ENCODE measurements at regions not wholly inside any gene's neighbourhood (a gene's known extent, or its start where the extent isn't known, plus 50 kb on each side); places are given as distances from the start of the nearest gene placed in this dataset.

DNA sequence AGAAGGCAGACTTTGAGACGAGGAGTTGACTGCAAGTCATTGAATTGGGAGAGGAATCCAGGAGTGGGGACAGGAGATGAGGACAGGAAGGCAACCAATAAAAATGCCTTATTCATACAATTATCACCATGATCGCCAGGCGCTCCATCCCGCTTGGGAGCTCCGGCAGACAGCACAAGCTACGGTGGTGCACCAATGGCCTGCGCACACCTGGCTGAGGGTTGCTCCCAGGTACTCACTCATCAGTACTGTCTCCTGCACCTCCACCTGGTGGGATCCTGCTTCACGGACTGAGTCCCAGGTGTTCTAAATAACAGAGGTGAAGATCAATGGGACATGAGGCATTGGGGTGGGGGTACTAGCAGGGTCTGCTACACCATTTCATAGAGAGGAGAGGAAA, 160.0 kb upstream of the TNRC6C start:
- no peak for TF ChIP-seq POLR2AphosphoS5 (IDR thresholded peaks at IDR 0.05; ENCODE audit: low read depth, low read length)

DNA sequence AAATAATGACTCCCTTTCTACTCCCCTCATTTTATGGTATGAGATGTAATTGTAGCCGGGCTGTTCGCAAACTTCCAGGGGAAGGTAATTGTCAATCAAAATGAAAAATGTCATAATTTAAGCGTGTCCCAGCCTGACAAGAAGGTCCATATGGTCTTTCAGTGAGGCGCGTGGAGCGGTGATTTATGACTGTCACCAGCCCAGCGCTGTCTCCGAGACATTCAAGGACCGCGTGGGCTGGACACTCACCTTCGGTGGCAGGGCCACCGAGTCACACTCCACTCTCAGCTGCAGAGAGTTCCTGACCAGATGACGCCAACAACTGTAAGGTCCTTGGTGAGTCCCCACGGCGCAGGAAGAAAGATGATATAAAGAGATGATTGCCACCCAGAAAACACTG, 157.7 kb upstream of the TNRC6C start:
- no peak for TF ChIP-seq SIN3A (IDR thresholded peaks at IDR 0.05; ENCODE audit: borderline replicate concordance, insufficient read depth, low read length)
- no peak for TF ChIP-seq FOXP2 (optimal IDR thresholded peaks at IDR 0.05; ENCODE audit: borderline replicate concordance, extremely low read depth, extremely low read length, insufficient read depth)
- TF ChIP-seq POLR2AphosphoS5 (IDR thresholded peaks at IDR 0.05; ENCODE audit: low read depth, low read length), result no peak
- TF ChIP-seq, protein P1, sequence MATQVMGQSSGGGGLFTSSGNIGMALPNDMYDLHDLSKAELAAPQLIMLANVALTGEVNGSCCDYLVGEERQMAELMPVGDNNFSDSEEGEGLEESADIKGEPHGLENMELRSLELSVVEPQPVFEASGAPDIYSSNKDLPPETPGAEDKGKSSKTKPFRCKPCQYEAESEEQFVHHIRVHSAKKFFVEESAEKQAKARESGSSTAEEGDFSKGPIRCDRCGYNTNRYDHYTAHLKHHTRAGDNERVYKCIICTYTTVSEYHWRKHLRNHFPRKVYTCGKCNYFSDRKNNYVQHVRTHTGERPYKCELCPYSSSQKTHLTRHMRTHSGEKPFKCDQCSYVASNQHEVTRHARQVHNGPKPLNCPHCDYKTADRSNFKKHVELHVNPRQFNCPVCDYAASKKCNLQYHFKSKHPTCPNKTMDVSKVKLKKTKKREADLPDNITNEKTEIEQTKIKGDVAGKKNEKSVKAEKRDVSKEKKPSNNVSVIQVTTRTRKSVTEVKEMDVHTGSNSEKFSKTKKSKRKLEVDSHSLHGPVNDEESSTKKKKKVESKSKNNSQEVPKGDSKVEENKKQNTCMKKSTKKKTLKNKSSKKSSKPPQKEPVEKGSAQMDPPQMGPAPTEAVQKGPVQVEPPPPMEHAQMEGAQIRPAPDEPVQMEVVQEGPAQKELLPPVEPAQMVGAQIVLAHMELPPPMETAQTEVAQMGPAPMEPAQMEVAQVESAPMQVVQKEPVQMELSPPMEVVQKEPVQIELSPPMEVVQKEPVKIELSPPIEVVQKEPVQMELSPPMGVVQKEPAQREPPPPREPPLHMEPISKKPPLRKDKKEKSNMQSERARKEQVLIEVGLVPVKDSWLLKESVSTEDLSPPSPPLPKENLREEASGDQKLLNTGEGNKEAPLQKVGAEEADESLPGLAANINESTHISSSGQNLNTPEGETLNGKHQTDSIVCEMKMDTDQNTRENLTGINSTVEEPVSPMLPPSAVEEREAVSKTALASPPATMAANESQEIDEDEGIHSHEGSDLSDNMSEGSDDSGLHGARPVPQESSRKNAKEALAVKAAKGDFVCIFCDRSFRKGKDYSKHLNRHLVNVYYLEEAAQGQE (IDR thresholded peaks at IDR 0.05; ENCODE audit: insufficient read depth in 1 of 2, low read depth in 2 of 2, low read length in 2 of 2), result no peak
- no peak for TF ChIP-seq TAF1 (IDR thresholded peaks at IDR 0.05; ENCODE audit: borderline replicate concordance, insufficient read depth, low read length)

DNA sequence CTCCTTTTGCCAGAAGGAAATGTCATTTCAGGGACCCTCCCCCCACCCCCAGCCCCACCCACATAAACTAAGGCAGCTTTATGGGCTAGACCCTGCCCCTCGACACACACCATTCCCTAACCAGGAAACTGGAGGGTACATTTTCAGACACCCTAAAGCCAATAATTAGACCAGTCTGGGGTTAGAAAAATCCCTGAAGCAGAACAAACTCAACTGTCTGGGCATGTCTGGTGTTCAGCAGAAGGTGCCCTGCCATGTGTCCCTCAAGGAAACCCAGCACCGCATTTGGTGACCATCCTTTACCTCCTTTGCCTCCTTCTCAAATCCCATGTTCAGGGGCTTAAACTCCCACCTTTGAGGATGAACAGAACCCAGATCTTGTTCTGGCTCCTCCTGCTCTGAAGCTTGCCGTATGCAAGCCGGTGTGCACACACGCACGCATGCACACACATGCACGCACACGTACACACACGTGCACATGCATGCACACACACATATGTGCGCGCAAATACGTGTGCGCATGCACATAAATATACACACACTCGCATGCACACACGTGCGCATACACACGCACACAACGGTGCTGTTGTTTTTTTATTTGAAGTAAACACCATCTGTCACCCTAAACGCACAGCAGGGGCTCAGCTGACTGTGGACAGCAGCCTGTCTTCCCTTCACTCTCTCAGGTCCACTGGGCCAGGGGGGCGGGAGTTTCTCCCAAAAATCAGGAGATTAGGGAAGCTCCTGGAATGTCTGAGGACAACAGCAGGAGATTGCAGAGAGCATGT, 156.8 kb upstream of the TNRC6C start:
- TF ChIP-seq, protein P1 (IDR thresholded peaks at IDR 0.05; ENCODE audit: insufficient read depth in 1 of 2, low read depth in 2 of 2, low read length in 2 of 2), result no peak
- TF ChIP-seq FOXP2 (optimal IDR thresholded peaks at IDR 0.05; ENCODE audit: borderline replicate concordance, extremely low read depth, extremely low read length, insufficient read depth), result no peak
- no peak for TF ChIP-seq TAF1 (IDR thresholded peaks at IDR 0.05; ENCODE audit: borderline replicate concordance, insufficient read depth, low read length)
- TF ChIP-seq POLR2AphosphoS5 (IDR thresholded peaks at IDR 0.05; ENCODE audit: low read depth, low read length), result no peak
- no peak for TF ChIP-seq SIN3A (IDR thresholded peaks at IDR 0.05; ENCODE audit: borderline replicate concordance, insufficient read depth, low read length)

DNA sequence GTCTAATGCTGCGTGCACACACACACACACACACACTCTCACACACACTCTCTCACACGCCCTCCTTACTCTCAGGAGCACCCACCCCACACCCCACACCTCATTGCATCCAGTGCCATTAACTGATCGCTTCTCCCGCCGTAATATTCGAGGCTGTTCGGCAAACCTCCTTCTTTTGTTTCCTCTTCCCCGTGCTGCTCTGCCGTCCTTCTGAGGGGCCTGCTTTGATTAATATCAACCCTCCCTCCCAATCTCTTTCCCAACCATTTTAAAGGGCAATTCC, 156.2 kb upstream of the TNRC6C start:
- TF ChIP-seq TAF1 (IDR thresholded peaks at IDR 0.05; ENCODE audit: borderline replicate concordance, insufficient read depth, low read length), result no peak
- no peak for TF ChIP-seq POLR2AphosphoS5 (IDR thresholded peaks at IDR 0.05; ENCODE audit: low read depth, low read length)
- TF ChIP-seq, protein P1 (IDR thresholded peaks at IDR 0.05; ENCODE audit: insufficient read depth in 1 of 2, low read depth in 2 of 2, low read length in 2 of 2), result no peak
- no peak for TF ChIP-seq FOXP2 (optimal IDR thresholded peaks at IDR 0.05; ENCODE audit: borderline replicate concordance, extremely low read depth, extremely low read length, insufficient read depth)
- TF ChIP-seq SIN3A (IDR thresholded peaks at IDR 0.05; ENCODE audit: borderline replicate concordance, insufficient read depth, low read length), result no peak

DNA sequence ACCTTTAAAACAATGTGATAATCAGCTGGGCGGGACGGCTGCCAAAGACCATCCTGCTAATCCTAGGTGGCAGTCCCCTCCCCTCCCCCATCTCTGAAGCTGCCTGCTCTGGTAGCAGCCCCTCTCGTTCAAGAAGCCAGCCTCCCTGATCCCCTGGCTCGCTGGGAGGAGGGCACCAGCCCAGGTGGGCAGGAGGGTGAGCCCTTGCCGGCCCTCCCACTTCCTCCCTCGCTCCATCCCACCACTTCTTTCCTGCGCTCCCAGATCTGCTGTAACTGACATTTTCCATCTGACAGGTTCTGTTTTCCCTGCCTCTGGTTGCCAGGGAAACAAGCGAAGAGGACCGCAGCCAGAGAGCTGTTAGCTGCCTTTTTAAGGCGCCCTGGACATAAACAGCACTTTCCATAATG, 155.7 kb upstream of the TNRC6C start:
- no peak for TF ChIP-seq POLR2AphosphoS5 (IDR thresholded peaks at IDR 0.05; ENCODE audit: low read depth, low read length)
- TF ChIP-seq, protein P1 (IDR thresholded peaks at IDR 0.05; ENCODE audit: insufficient read depth in 1 of 2, low read depth in 2 of 2, low read length in 2 of 2), result no peak
- no peak for TF ChIP-seq TAF1 (IDR thresholded peaks at IDR 0.05; ENCODE audit: borderline replicate concordance, insufficient read depth, low read length)
- TF ChIP-seq SIN3A (IDR thresholded peaks at IDR 0.05; ENCODE audit: borderline replicate concordance, insufficient read depth, low read length), result no peak
- no peak for TF ChIP-seq FOXP2 (optimal IDR thresholded peaks at IDR 0.05; ENCODE audit: borderline replicate concordance, extremely low read depth, extremely low read length, insufficient read depth)

Measured in PFSK-1 (cell line).